H9 (cell line): ENCODE measurements at regions not wholly inside any gene's neighbourhood (a gene's known extent, or its start where the extent isn't known, plus 50 kb on each side); places are given as distances from the start of the nearest gene placed in this dataset.

Experiments used
- DNase-seq: peaks from one replicate; pipeline ENCODE4 v3.0.0-alpha.2; 2017
- H2AFZ ChIP-seq: one replicate; pipeline ENCODE4 v1.6.1; 2013; ENCODE audit warnings: mild to moderate bottlenecking, low read length, control low read depth, moderate library complexity
- H2AK5ac ChIP-seq: 2 replicates; pipeline ENCODE4 v1.6.1; 2013; ENCODE audit warnings: low read length, control low read depth, mixed read lengths; ENCODE audit not compliant: insufficient read length
- H2BK120ac ChIP-seq: one replicate; pipeline ENCODE4 v1.6.1; 2013; ENCODE audit warnings: low read depth, mild to moderate bottlenecking, low read length, control low read depth, inconsistent platforms; ENCODE audit not compliant: poor library complexity, severe bottlenecking
- H2BK12ac ChIP-seq: 2 replicates; pipeline ENCODE4 v1.6.1; 2013; ENCODE audit warnings: low read length, control low read depth, mixed read lengths, low read depth; ENCODE audit not compliant: insufficient read length
- H2BK15ac ChIP-seq: 2 replicates; pipeline ENCODE4 v1.6.1; 2013; ENCODE audit warnings: low read depth, low read length, control low read depth
- H2BK20ac ChIP-seq: one replicate; pipeline ENCODE4 v1.6.1; 2013; ENCODE audit warnings: low read depth, mild to moderate bottlenecking, low read length, control low read depth, inconsistent platforms; ENCODE audit not compliant: poor library complexity, severe bottlenecking
- H2BK5ac ChIP-seq: 2 replicates; pipeline ENCODE4 v1.6.1; 2013; ENCODE audit warnings: low read length, control low read depth, mixed read lengths; ENCODE audit not compliant: insufficient read length
- H3K14ac ChIP-seq: 2 replicates; pipeline ENCODE4 v1.6.1; 2013; ENCODE audit warnings: low read length, control low read depth; ENCODE audit not compliant: insufficient read depth
- H3K18ac ChIP-seq: 2 replicates; pipeline ENCODE4 v1.6.1; 2013; ENCODE audit warnings: low read depth, mild to moderate bottlenecking, mixed read lengths, low read length, control low read depth; ENCODE audit not compliant: insufficient read length
- H3K23ac ChIP-seq: 2 replicates; pipeline ENCODE4 v1.6.1; 2013; ENCODE audit warnings: low read length, control low read depth, mixed read lengths, low read depth; ENCODE audit not compliant: insufficient read length
- H3K23me2 ChIP-seq: 2 replicates; pipeline ENCODE4 v1.6.1; 2013; ENCODE audit warnings: low read depth, mild to moderate bottlenecking, mixed read lengths, low read length, control low read depth; ENCODE audit not compliant: insufficient read length, poor library complexity, severe bottlenecking
- H3K27ac ChIP-seq: 2 replicates; pipeline ENCODE4 v1.5.1; 2013; ENCODE audit warnings: low read length, control low read depth, mixed read lengths, low read depth; ENCODE audit not compliant: insufficient read length
- H3K27me3 ChIP-seq: 2 replicates; pipeline ENCODE4 v1.6.1; 2013; ENCODE audit warnings: low read length, control low read depth, inconsistent platforms; ENCODE audit not compliant: insufficient read depth
- H3K4ac ChIP-seq: 2 replicates; pipeline ENCODE4 v1.6.1; 2013; ENCODE audit warnings: low read depth, mild to moderate bottlenecking, control low read depth, inconsistent platforms, low read length, moderate library complexity
- H3K4me1 ChIP-seq: 2 replicates; pipeline ENCODE4 v1.6.1; 2013; ENCODE audit warnings: low read length, control low read depth, inconsistent platforms; ENCODE audit not compliant: insufficient read depth
- H3K4me2 ChIP-seq: 2 replicates; pipeline ENCODE4 v1.6.1; 2013; ENCODE audit warnings: low read length, control low read depth, mixed read lengths; ENCODE audit not compliant: insufficient read length, insufficient read depth
- H3K56ac ChIP-seq: 2 replicates; pipeline ENCODE4 v1.6.1; 2013; ENCODE audit warnings: low read depth, mild to moderate bottlenecking, mixed read lengths, low read length, control low read depth; ENCODE audit not compliant: insufficient read length
- H3K79me1 ChIP-seq: 2 replicates; pipeline ENCODE4 v1.6.1; 2013; ENCODE audit warnings: low read depth, mild to moderate bottlenecking, moderate library complexity, low read length, control low read depth, inconsistent platforms; ENCODE audit not compliant: insufficient read depth, poor library complexity, severe bottlenecking
- H3K79me2 ChIP-seq: 2 replicates; pipeline ENCODE4 v1.6.1; 2013; ENCODE audit warnings: low read length, control low read depth, inconsistent platforms; ENCODE audit not compliant: insufficient read depth
- H3K9ac ChIP-seq: 2 replicates; pipeline ENCODE4 v1.6.1; 2013; ENCODE audit warnings: low read length, control low read depth, mixed read lengths; ENCODE audit not compliant: insufficient read length; ENCODE audit errors: extremely low read depth
- H3K9me3 ChIP-seq: one replicate; pipeline ENCODE4 v1.6.1; 2013; ENCODE audit warnings: low read depth, low read length, inconsistent platforms; ENCODE audit not compliant: control insufficient read depth
- H3T11ph ChIP-seq: one replicate; pipeline ENCODE4 v1.6.1; 2013; ENCODE audit warnings: mild to moderate bottlenecking, low read length, control low read depth, inconsistent platforms
- H4K20me1 ChIP-seq: one replicate; pipeline ENCODE4 v1.6.1; 2013; ENCODE audit not compliant: control insufficient read depth, insufficient read length, insufficient read depth
- H4K5ac ChIP-seq: 2 replicates; pipeline ENCODE4 v1.6.1; 2013; ENCODE audit warnings: low read depth, mild to moderate bottlenecking, mixed read lengths, low read length, control low read depth; ENCODE audit not compliant: insufficient read length
- H4K8ac ChIP-seq: replicated peaks from 2 replicates; pipeline ENCODE4 v1.6.1; 2013; ENCODE audit warnings: low read length, control low read depth, mixed read lengths, low read depth; ENCODE audit not compliant: insufficient read length
- H4K91ac ChIP-seq: 2 replicates; pipeline ENCODE4 v1.6.1; 2013; ENCODE audit warnings: low read depth, mild to moderate bottlenecking, moderate library complexity, mixed read lengths, low read length, control low read depth; ENCODE audit not compliant: insufficient read length
- H3K27ac Mint-ChIP-seq, 3 experiments: 2 replicates in 2 of 3; 3 replicates in 1 of 3; pipeline ENCODE4 v1.8.0; 2020 to 2021; ENCODE audit warnings: mixed read lengths in 3 of 3, mild to moderate bottlenecking in 1 of 3, moderate library complexity in 1 of 3
- H3K27me3 Mint-ChIP-seq: 2 replicates; pipeline ENCODE4 v1.8.0; 2021; ENCODE audit warnings: low read depth, mild to moderate bottlenecking, moderate library complexity, mixed read lengths
- H3K36me3 Mint-ChIP-seq, 3 experiments: 2 replicates in 2 of 3; 3 replicates in 1 of 3; pipeline ENCODE4 v1.8.0; 2020 to 2021; ENCODE audit warnings: low read depth in 3 of 3, mixed read lengths in 3 of 3; ENCODE audit not compliant: insufficient read depth in 1 of 3
- H3K4me1 Mint-ChIP-seq, 2 experiments: 2 replicates each; pipeline ENCODE4 v1.8.0; 2020; ENCODE audit warnings: mixed read lengths in 2 of 2
- H3K4me3 Mint-ChIP-seq, 2 experiments: 2 replicates in 1 of 2; 3 replicates in 1 of 2; pipeline ENCODE4 v1.8.0; 2020 to 2021; ENCODE audit warnings: mild to moderate bottlenecking in 2 of 2, mixed read lengths in 2 of 2, moderate library complexity in 1 of 2
- H3K9me3 Mint-ChIP-seq, 2 experiments: 2 replicates in 1 of 2; 3 replicates in 1 of 2; pipeline ENCODE4 v1.8.0; 2020; ENCODE audit warnings: mild to moderate bottlenecking in 2 of 2, mixed read lengths in 2 of 2, moderate library complexity in 1 of 2
- CTCF ChIP-seq: fragments of 200-600 bp; sonication (generic); conservative IDR thresholded peaks from 3 replicates; pipeline ENCODE4 v1.8.0; 2021; ENCODE audit warnings: antibody characterized with exemption, mild to moderate bottlenecking
- WGBS: extraction: QIAGEN DNeasy Blood & Tissue Kit; methylation state at CpG from one replicate; pipeline ENCODE4 v1.1.7; 2013; ENCODE audit warnings: missing lambda C conversion rate, low lambda C conversion rate, mixed read lengths; ENCODE audit not compliant: insufficient read length; ENCODE audit errors: extremely low coverage; 5-methylcytosine and 5-hydroxymethylcytosine counted together

DNA sequence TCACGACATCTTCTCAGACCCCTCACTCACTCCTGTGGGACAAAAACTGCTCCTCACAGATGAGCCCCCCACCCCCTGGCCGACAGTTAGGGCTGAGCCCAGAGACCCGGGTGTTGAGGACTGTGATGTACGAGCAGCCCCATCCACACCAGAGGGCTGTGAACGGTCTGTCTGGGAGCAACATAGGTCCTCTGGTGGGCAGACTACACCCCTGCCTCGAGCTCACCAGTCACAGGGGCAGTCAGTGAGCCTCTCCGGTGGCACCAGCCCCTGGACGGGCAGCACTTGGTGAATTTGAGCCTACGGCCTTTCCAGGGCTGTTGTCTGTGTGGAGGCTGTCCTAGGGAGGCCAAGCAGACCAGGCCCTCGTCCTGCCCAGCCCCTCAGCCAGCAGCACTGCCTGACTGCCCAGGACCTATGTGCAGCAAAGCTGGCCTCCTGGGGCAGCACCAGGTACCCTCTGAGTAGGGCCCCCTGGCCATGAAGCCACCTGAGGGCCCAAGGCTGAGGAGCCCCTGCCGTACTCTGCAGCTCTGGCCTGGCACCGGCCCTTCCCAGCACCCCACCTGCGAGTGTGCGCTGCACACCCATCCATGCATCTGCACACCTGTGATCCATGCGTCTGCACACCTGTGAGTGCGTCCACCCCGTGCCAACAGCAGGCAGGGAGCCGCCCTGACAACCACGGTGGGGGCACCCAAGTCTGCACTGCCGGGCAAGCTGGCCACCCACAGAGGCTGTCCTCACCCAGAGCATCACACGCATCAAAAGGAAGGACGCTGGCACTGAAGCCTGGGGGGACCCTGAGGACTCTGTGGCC is 111.6 kb upstream of the NKX1-1 start:
- no peaks in the 10 kb centered on the region for H3K4me1 ChIP-seq
- H3T11ph ChIP-seq, result no peak overlapping the region
- no peak overlapping the region for H3K56ac ChIP-seq
- no CpG with 5 or more reads among the region's 22 CpGs for WGBS
- H2BK20ac ChIP-seq, result no peak overlapping the region
- H3K27ac ChIP-seq, result no peak overlapping the region
- no peak overlapping the region for H2BK12ac ChIP-seq
- no peak for DNase-seq
- H2BK15ac ChIP-seq, result no peak overlapping the region
- no peak overlapping the region for H3K4me2 ChIP-seq
- Mint-ChIP-seq H3K27ac (no peak overlapping the region), H3K27me3 (peaks cover 30% of the 10 kb centered on the region), H3K36me3 (no peaks in the 10 kb centered on the region), H3K9me3 (no peaks in the 10 kb centered on the region), H3K4me3 (no peak overlapping the region), H3K4me1 (peaks cover 2 to 6% of the 10 kb centered on the region in 2 experiments; a peak in 1 of 4 replicates)
- no peak overlapping the region for H2BK120ac ChIP-seq
- H4K8ac ChIP-seq, result no peak overlapping the region
- H2AK5ac ChIP-seq, result no peak overlapping the region
- TF ChIP-seq CTCF, result no peak
- no peak overlapping the region for H3K14ac ChIP-seq
- H3K27me3 ChIP-seq, result no peaks in the 10 kb centered on the region
- H3K18ac ChIP-seq, result no peak overlapping the region
- H4K5ac ChIP-seq, result no peak overlapping the region
- H2BK5ac ChIP-seq, result no peak overlapping the region
- no peak overlapping the region for H3K4ac ChIP-seq
- H3K23ac ChIP-seq, result no peak overlapping the region
- no peaks in the 10 kb centered on the region for H3K9me3 ChIP-seq
- no peak overlapping the region for H3K9ac ChIP-seq
- no peak overlapping the region for H2AFZ ChIP-seq
- H4K91ac ChIP-seq, result no peak overlapping the region
- no peaks in the 10 kb centered on the region for H4K20me1 ChIP-seq
- peaks cover 3% of the 10 kb centered on the region for H3K23me2 ChIP-seq
- no peaks in the 10 kb centered on the region for H3K79me1 ChIP-seq
- no peaks in the 10 kb centered on the region for H3K79me2 ChIP-seq
